ENCODE measurements at regions not wholly inside any gene's neighbourhood (a gene's known extent, or its start where the extent isn't known, plus 50 kb on each side); places are given as distances from the start of the nearest gene placed in this dataset.

DNA sequence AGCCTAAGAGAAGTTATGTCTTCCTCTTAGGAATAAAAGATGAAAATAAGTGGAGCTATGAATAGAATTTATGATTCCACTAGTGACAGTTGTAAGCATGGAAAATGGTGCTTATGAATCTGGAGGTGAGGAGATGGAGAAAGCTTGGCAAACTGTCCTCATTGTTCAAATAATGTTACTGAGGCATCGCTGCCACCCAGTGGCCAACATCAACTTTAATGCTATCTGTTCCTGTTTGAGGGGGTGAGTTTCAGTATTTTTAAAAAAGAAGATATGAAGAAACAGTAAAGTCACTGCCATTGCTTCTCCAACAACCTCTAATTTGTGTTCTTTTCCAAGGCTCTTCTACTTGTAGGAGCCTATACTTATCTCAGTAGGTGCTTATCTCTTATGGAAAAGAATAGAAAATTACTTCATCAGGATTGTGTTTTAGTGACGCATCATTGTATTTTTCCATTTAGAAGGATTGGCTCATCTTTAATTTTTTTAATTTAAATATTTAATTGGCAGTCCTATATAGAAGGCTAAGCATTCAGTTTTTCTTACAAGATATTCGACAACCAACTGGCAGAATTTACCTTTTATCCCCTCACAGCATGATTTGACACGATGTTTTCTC is 260.4 kb upstream of the P2RY1 start:
- TF ChIP-seq, protein P1, sequence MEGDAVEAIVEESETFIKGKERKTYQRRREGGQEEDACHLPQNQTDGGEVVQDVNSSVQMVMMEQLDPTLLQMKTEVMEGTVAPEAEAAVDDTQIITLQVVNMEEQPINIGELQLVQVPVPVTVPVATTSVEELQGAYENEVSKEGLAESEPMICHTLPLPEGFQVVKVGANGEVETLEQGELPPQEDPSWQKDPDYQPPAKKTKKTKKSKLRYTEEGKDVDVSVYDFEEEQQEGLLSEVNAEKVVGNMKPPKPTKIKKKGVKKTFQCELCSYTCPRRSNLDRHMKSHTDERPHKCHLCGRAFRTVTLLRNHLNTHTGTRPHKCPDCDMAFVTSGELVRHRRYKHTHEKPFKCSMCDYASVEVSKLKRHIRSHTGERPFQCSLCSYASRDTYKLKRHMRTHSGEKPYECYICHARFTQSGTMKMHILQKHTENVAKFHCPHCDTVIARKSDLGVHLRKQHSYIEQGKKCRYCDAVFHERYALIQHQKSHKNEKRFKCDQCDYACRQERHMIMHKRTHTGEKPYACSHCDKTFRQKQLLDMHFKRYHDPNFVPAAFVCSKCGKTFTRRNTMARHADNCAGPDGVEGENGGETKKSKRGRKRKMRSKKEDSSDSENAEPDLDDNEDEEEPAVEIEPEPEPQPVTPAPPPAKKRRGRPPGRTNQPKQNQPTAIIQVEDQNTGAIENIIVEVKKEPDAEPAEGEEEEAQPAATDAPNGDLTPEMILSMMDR (IDR thresholded peaks at IDR 0.05; ENCODE audit: borderline replicate concordance, insufficient read depth, low read depth, low read length), result peak; percentile 35; the same call in 1 of the 2 replicates
- H3K4me3 ChIP-seq (ENCODE audit: low read depth, low read length), result no peak overlapping the region

- TF ChIP-seq, protein P1 (IDR thresholded peaks at IDR 0.05; ENCODE audit: borderline replicate concordance, insufficient read depth, low read depth, low read length), result no peak
- H3K4me3 ChIP-seq (ENCODE audit: low read depth, low read length), result no peak overlapping the region
These were observed 256.2 kb upstream of the P2RY1 start for GRCh38 chr3:152578769-152579168.

DNA sequence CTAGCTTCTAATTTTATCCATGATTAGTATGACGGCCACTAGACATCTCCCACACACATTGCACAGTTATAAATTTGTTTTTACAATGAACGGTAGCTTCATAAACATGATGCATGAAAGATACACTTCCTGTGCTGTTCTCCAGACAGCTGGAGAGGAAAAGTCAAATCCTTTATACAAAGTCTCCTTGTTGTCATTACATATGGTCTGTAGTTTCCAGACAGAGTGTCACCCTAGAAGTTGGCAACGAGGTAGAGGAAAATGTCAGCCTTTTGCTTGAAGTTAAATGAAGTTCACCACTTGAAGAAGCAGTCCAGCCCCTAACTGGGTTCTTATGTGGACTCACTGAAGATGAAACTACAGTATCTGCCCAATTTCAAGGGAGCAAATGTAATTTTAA is 253.0 kb upstream of the P2RY1 start:
- TF ChIP-seq, protein P1 (IDR thresholded peaks at IDR 0.05; ENCODE audit: borderline replicate concordance, insufficient read depth, low read depth, low read length), result no peak
- no peak overlapping the region for H3K4me3 ChIP-seq (ENCODE audit: low read depth, low read length)

- no peak overlapping the region for H3K4me3 ChIP-seq (ENCODE audit: low read depth, low read length)
- TF ChIP-seq, protein P1 (IDR thresholded peaks at IDR 0.05; ENCODE audit: borderline replicate concordance, insufficient read depth, low read depth, low read length), result no peak
These were observed 251.0 kb upstream of the P2RY1 start for GRCh38 chr3:152583963-152584362.

- H3K4me3 ChIP-seq (ENCODE audit: low read depth, low read length), result no peak overlapping the region
These were observed 248.0 kb upstream of the P2RY1 start for GRCh38 chr3:152586974-152587373.

DNA sequence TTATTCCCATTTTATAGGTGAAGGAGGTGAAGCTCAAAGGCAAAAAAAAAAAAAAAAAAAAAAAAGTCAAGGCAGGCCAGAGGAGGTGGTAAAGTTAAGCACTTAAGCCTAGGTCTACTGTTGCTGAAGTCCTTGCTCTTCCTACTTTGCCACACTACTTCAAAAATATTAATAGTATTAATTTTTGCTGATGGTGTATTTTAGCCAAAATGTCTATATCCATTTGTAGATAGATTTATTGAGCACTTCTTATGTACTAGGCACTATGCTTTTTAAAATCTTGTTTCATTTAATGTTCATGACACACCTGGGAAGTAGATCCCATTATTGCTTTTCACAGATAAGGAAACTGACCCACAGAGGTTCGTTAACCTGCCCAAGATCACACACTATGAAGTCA is 247.1 kb upstream of the P2RY1 start:
- TF ChIP-seq, protein P1 (IDR thresholded peaks at IDR 0.05; ENCODE audit: borderline replicate concordance, insufficient read depth, low read depth, low read length), result no peak
- H3K4me3 ChIP-seq (ENCODE audit: low read depth, low read length), result no peak overlapping the region

More at GRCh38 chr3:152586974-152587373, 248.0 kb upstream of the P2RY1 start:
- TF ChIP-seq, protein P1 (IDR thresholded peaks at IDR 0.05; ENCODE audit: borderline replicate concordance, insufficient read depth, low read depth, low read length), result no peak

DNA sequence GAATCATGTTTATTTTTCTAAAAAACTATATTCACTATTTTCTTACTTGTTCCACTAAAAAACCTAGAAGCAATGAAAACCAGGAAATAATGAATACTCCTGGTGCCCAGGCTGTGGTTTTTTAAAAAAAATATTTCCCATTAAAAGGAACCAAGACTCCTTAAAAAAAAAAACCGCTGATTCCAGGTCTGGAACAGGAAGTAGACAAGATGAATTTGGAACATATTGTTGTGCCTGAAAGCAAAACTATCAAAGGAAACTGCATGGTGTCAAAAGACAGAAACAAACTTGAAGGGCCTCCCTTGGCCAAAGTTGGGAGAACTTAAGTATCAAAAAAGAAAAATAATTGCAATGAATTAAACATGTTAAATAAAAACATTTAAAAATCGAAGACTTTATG is 245.3 kb upstream of the P2RY1 start:
- no peak overlapping the region for H3K4me3 ChIP-seq (ENCODE audit: low read depth, low read length)
- TF ChIP-seq, protein P1 (IDR thresholded peaks at IDR 0.05; ENCODE audit: borderline replicate concordance, insufficient read depth, low read depth, low read length), result no peak
